Naive thymus-derived CD8-positive, alpha-beta T cell (primary cell): ENCODE measurements at regions not wholly inside any gene's neighbourhood (a gene's known extent, or its start where the extent isn't known, plus 50 kb on each side); places are given as distances from the start of the nearest gene placed in this dataset.
A peak's percentile ranks its signal among the peaks of the same experiment; 100 is the strongest.

Experiments used
- ATAC-seq, 2 donors: fragments of 150-1000 bp; cut with Tn5 transposase in 1 of 2; sonication (Bioruptor Pico), chemical (Tn5 transposase) in 1 of 2; 1 replicate in 1 of 2; 2 replicates in 1 of 2; pipeline ENCODE4 v1.10.0; 2021; ENCODE audit warnings: mild to moderate bottlenecking in 2 of 2, moderate library complexity in 2 of 2
- POLR2A ChIA-PET: fragments of 350-600 bp; sonication (Branson Sonifier 250); formaldehyde crosslinking; loops from one replicate; lab custom pipeline; 2021; ENCODE audit warnings: antibody characterized with exemption; lab: Charles Lee
- DNase-seq, 10 donors: peaks; one replicate each; pipeline versions ENCODE4 v3.0.0 to v3.0.0-alpha.2; 2020 to 2022
- H3K27ac Mint-ChIP-seq, 10 donors: one replicate each; pipeline ENCODE4 v1.8.0; 2020 to 2022; ENCODE audit warnings: mild to moderate bottlenecking in 10 of 10, mixed read lengths in 10 of 10, moderate library complexity in 4 of 10, inconsistent platforms in 1 of 10
- H3K27me3 Mint-ChIP-seq, 5 donors: one replicate each; pipeline ENCODE4 v1.8.0; 2021 to 2022; ENCODE audit warnings: mixed read lengths in 5 of 5
- H3K36me3 Mint-ChIP-seq, 3 donors: one replicate each; pipeline ENCODE4 v1.8.0; 2020 to 2022; ENCODE audit warnings: mixed read lengths in 3 of 3, mild to moderate bottlenecking in 2 of 3, inconsistent platforms in 1 of 3
- H3K4me1 Mint-ChIP-seq, 4 donors: one replicate each; pipeline ENCODE4 v1.8.0; 2021 to 2022; ENCODE audit warnings: mixed read lengths in 4 of 4
- H3K4me3 Mint-ChIP-seq, 10 donors: one replicate each; pipeline ENCODE4 v1.8.0; 2020 to 2022; ENCODE audit warnings: mild to moderate bottlenecking in 10 of 10, mixed read lengths in 10 of 10, moderate library complexity in 6 of 10, inconsistent platforms in 1 of 10
- H3K9me3 Mint-ChIP-seq, 9 donors: one replicate each; pipeline ENCODE4 v1.8.0; 2020 to 2022; ENCODE audit warnings: mixed read lengths in 9 of 9, mild to moderate bottlenecking in 3 of 9, inconsistent platforms in 1 of 9, moderate library complexity in 1 of 9

GRCh38 chr6:43904311-43905123 is 134.5 kb downstream of the VEGFA start:
- no peak for ATAC-seq
- H3K4me3 Mint-ChIP-seq: no peak overlapping the region
- H3K9me3 Mint-ChIP-seq: no peaks in the 10 kb centered on the region
- peak overlapping the region in 1 of 10 donors; percentile 46 for H3K27ac Mint-ChIP-seq
- POLR2A ChIA-PET: no interaction called here
- H3K4me1 Mint-ChIP-seq: no peaks in the 10 kb centered on the region
- DNase-seq: no peak
- H3K36me3 Mint-ChIP-seq: no peaks in the 10 kb centered on the region
- H3K27me3 Mint-ChIP-seq: peaks cover 0 to 13% (median 3%) of the 10 kb centered on the region in 5 donors

GRCh38 chr6:43903739-43904290 is 133.8 kb downstream of the VEGFA start:
- POLR2A ChIA-PET: no interaction called here
- DNase-seq (no peak), ATAC-seq (no peak)

DNA sequence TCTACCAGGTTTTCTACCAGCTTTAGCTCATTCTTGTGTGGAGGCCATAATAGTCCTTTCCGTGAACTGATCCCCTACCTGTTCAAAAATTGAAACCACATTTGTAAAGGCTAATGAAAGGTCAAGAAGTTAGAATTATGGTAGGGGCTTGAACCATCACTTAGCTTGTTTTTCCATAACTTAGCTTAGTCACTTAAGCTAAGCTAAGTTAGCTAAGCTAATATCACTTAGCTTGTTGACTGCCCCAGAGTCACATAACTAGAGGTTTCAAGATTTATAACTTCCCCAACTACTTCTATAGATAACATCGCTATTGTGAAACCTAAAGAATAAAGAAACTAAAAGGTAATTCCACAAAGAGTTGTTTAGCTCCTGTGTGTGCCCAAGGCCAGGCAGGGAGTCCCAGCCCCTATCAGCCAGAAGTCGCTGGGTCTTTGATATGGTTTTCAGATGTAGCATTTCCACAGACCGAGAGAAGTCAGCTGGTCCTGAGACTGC is 131.8 kb downstream of the VEGFA start:
- ATAC-seq: no peak
- DNase-seq: no peak
- H3K4me1 Mint-ChIP-seq: no peaks in the 10 kb centered on the region
- POLR2A ChIA-PET: interaction anchor here (0.6 kb wide), 1 partner anchor 142 kb away, joined by 3 read pairs; no protein-coding TSS in a partner anchor
- peak overlapping the region in 2 of 10 donors; percentile 7 to 57 for H3K27ac Mint-ChIP-seq
- peaks cover 0 to 6% (median 0%) of the 10 kb centered on the region in 5 donors for H3K27me3 Mint-ChIP-seq
- peaks cover 0 to 3% (median 0%) of the 10 kb centered on the region in 3 donors for H3K36me3 Mint-ChIP-seq
- peaks cover 0 to 4% (median 0%) of the 10 kb centered on the region in 9 donors for H3K9me3 Mint-ChIP-seq
- no peak overlapping the region for H3K4me3 Mint-ChIP-seq

More at GRCh38 chr6:43903739-43904290, 133.8 kb downstream of the VEGFA start:
- Mint-ChIP-seq H3K9me3 (no peaks in the 10 kb centered on the region), H3K27me3 (peaks cover 0 to 13% (median 3%) of the 10 kb centered on the region in 5 donors), H3K36me3 (no peaks in the 10 kb centered on the region), H3K4me3 (no peak overlapping the region), H3K4me1 (no peaks in the 10 kb centered on the region), H3K27ac (no peak overlapping the region)

DNA sequence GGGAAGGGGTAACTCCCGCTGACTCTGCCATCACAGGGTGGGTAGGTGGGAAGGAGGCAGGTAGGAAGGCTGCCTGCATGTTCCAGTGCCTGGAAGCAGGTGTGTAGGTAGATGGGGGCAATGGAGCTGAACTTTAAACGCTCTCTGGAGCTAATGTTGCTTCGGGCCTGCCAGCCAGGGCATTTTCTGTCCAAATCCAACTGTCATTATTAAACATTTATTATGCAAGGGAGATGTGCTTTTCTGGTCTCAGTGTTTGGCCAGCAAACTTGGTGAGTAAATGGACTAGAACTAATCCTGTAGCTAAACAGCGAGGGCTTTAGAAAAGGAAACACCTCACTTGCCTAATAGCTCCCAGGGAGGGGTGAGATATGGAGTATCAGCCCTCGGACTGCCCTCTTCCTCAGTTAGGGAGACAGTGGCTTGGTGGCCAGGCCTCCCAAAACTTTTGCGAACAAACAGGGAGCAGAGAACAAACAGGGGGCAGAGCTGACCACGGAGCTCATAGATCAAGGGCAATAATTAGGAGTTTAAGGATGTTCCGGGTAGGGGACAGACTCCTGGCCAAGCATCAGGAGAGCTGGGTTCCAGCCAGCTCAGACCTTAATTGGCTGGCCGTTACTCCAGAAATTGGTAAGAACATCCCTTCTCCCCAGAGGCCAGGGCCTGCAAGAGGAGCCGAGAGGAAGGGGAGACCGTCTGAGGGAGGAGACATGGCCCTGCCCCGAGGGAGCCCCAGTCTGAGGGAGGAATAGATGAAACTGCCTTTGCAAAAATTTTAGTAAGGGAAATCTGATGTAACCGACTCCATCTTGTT is 131.1 kb downstream of the VEGFA start:
- H3K9me3 Mint-ChIP-seq: peaks cover 0 to 4% (median 0%) of the 10 kb centered on the region in 9 donors
- DNase-seq (no peak), ATAC-seq (no peak)
- no peaks in the 10 kb centered on the region for H3K27me3 Mint-ChIP-seq
- peaks cover 0 to 3% (median 0%) of the 10 kb centered on the region in 3 donors for H3K36me3 Mint-ChIP-seq
- H3K4me1 Mint-ChIP-seq: no peaks in the 10 kb centered on the region
- H3K27ac Mint-ChIP-seq: peak overlapping the region in 1 of 10 donors; percentile 7
- POLR2A ChIA-PET: no interaction called here
- no peak overlapping the region for H3K4me3 Mint-ChIP-seq

- no peak overlapping the region for H3K27ac Mint-ChIP-seq
- H3K36me3 Mint-ChIP-seq: peaks cover 0 to 3% (median 0%) of the 10 kb centered on the region in 3 donors
- no peak overlapping the region for H3K4me3 Mint-ChIP-seq
- no peaks in the 10 kb centered on the region for H3K4me1 Mint-ChIP-seq
- DNase-seq: no peak
- H3K27me3 Mint-ChIP-seq: peaks cover 0 to 3% (median 0%) of the 10 kb centered on the region in 5 donors
- no peak for ATAC-seq
- peaks cover 0 to 4% (median 0%) of the 10 kb centered on the region in 9 donors for H3K9me3 Mint-ChIP-seq
- POLR2A ChIA-PET: no interaction called here
Observed at GRCh38 chr6:43900560-43900915, 130.5 kb downstream of the VEGFA start.

GRCh38 chr6:43899830-43900229 is 129.8 kb downstream of the VEGFA start:
- H3K4me3 Mint-ChIP-seq: no peak overlapping the region
- ATAC-seq (no peak), DNase-seq (no peak)
- no peaks in the 10 kb centered on the region for H3K4me1 Mint-ChIP-seq
- POLR2A ChIA-PET: no interaction called here
- H3K9me3 Mint-ChIP-seq: peaks cover 0 to 4% (median 0%) of the 10 kb centered on the region in 9 donors
- H3K36me3 Mint-ChIP-seq: peaks cover 0 to 3% (median 0%) of the 10 kb centered on the region in 3 donors
- H3K27ac Mint-ChIP-seq: no peak overlapping the region
- peaks cover 0 to 3% (median 0%) of the 10 kb centered on the region in 5 donors for H3K27me3 Mint-ChIP-seq

DNA sequence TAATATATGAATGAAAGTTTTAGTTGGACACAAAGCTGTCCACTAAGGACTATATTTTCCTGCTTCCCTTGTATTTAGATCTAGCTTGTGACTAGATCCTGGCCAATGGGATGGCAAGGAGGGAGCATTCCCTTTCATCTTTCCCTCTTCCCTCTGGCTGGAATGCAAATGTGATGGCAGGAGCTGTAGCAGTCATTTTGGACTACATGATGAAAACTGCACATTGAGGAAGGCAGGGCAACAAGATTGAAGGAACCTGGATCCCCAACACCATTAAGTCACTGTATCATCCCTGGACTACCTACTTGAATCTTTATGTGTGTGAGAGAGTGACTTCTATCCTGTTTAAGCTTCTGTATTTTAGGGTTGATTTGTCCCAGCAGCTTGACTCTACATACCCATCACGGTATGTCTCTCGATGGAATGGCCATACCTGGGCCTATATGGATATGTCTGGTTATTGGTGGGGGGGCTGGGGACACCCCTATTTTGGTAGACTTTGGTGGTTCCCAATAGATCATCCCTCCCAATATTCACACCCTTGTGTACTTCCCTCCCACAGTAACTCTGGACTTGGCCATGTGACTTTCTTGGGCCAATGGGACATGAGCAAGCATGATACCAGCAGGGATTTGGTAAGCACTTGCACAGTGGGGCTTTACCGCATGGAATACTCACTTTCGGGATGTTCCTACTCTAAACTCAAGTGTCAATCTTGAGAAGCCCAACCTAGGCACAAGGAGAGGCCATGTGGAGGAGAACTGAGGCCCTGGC is 128.5 kb downstream of the VEGFA start:
- POLR2A ChIA-PET: no interaction called here
- peaks cover 0 to 4% (median 0%) of the 10 kb centered on the region in 9 donors for H3K9me3 Mint-ChIP-seq
- peaks cover 0 to 3% (median 0%) of the 10 kb centered on the region in 5 donors for H3K27me3 Mint-ChIP-seq
- DNase-seq (no peak), ATAC-seq (no peak)
- peaks cover 0 to 3% (median 0%) of the 10 kb centered on the region in 3 donors for H3K36me3 Mint-ChIP-seq
- H3K4me3 Mint-ChIP-seq: no peak overlapping the region
- H3K27ac Mint-ChIP-seq: no peak overlapping the region
- H3K4me1 Mint-ChIP-seq: no peaks in the 10 kb centered on the region

DNA sequence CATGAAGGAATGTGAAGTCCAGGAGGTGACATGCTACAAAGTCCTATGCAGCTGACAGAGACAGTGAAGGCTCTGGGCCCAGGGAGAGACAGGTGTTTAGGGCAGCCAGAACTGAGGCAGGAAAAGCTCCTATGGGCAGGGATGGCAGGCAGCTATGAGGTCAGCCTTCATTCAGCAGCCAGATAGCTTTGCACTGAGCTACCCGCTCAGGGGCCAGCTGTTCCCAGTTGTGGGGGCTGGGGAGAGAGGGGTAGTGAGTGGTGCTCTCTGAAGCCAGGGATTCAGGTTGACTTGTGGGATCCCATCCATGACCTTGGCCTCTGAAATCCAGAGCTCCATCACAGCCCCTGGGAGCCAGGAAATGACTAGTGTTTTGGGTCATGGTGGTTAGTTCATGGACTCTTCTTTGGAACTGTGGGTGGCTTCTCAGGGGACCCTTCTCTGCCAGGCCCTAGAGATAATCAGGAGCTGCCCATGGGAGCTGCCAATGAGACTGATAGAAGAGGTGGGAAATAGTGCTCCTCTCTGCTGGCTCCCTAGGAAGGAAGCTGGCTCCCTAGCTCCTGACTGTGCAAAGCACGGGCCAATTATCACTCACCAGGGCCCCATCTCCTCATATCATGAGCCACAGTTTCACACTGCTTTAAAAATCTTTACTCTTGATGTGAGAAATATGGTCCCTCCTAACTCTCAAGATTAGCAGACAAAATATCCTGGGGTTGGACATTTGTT is 127.7 kb downstream of the VEGFA start:
- H3K27me3 Mint-ChIP-seq: peaks cover 0 to 3% (median 0%) of the 10 kb centered on the region in 5 donors
- DNase-seq (no peak), ATAC-seq (no peak)
- peaks cover 0 to 3% (median 0%) of the 10 kb centered on the region in 3 donors for H3K36me3 Mint-ChIP-seq
- POLR2A ChIA-PET: no interaction called here
- no peak overlapping the region for H3K4me3 Mint-ChIP-seq
- H3K27ac Mint-ChIP-seq: no peak overlapping the region
- peaks cover 0 to 4% (median 0%) of the 10 kb centered on the region in 9 donors for H3K9me3 Mint-ChIP-seq
- no peaks in the 10 kb centered on the region for H3K4me1 Mint-ChIP-seq

GRCh38 chr6:43896329-43897255 is 126.6 kb downstream of the VEGFA start:
- Mint-ChIP-seq H3K4me3 (no peak overlapping the region), H3K9me3 (peaks cover 0 to 4% (median 0%) of the 10 kb centered on the region in 9 donors), H3K27ac (no peak overlapping the region), H3K36me3 (peaks cover 0 to 3% (median 0%) of the 10 kb centered on the region in 3 donors), H3K4me1 (peaks cover 0 to 5% (median under 1%) of the 10 kb centered on the region in 4 donors), H3K27me3 (peaks cover 0 to 6% (median under 1%) of the 10 kb centered on the region in 5 donors)
- POLR2A ChIA-PET: no interaction called here
- DNase-seq: no peak
- no peak for ATAC-seq

DNA sequence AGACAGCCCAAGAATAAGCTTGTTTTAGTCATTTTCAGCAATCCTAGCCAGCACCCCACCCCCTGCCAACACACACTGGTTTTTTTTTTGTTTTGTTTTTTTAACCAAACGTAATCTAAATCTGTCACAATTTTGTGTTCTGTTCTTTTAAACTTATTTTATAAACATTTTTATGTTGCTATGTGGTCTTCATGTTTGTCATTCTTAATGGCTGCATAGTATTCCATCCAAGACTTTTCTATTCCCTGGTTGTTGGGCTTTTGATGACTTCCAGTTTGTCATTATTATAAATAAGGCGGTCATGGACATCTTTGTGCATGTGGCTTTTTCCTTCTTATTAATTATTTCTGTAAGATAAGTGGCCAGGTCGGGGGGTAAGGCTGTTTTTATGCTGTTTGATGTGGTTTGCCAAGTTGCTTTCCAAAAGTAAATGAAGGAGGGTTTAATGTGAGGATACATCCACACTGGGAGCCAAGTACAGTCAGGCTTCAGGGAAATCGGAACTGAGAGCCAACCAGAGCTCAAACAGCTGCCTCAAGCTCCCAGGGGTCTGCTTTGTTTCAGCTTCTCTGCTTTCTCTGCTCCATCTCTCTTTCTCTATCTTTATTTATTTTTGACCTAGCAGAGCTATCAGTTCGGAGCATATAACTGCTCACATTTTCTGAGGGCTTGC is 125.8 kb downstream of the VEGFA start:
- H3K27me3 Mint-ChIP-seq: peaks cover 4 to 11% (median 7%) of the 10 kb centered on the region in 5 donors
- POLR2A ChIA-PET: no interaction called here
- no peak overlapping the region for H3K4me3 Mint-ChIP-seq
- no peak for ATAC-seq
- H3K36me3 Mint-ChIP-seq: peaks cover 0 to 3% (median 0%) of the 10 kb centered on the region in 3 donors
- peaks cover 5 to 11% (median 7%) of the 10 kb centered on the region in 4 donors for H3K4me1 Mint-ChIP-seq
- no peak overlapping the region for H3K27ac Mint-ChIP-seq
- no peak for DNase-seq
- H3K9me3 Mint-ChIP-seq: peaks cover 0 to 4% (median 2%) of the 10 kb centered on the region in 9 donors
